ENCODE measurements at regions not wholly inside any gene's neighbourhood (a gene's known extent, or its start where the extent isn't known, plus 50 kb on each side); places are given as distances from the start of the nearest gene placed in this dataset.

DNA sequence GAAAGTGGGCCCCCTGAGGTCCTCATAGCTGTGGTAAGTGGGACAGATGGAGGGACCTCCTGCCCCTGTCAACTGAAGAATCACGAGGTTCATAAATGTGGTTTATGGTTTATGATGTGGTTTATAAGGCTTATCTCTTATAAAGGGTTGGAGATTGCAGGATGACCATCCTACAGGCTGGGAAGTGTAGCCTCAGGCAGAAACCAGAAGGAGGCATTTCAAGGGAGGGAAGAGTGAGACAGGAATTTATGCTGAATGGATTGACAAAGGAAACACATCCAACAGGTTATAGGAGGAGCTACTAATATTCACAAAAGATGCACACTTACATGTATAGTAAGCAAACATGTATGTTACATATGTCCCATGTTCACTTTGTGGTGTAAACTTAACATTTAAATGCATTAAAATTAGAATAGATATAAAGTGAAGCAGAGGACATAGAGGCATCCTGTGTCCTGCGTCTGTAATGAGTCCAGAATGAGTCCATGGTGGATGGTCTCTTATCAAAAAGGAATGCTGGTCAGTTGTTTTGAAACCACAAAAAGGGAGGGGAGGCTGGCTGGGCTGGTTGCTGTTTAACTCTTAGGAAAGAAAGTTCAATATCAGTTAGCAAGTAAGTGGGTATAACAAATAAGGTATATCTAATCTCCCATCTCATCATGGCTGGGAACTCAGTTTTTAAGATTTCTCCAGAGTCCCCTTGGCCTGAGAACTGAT is 149.0 kb upstream of the RMST start:
- WGBS (ENCODE audit: insufficient coverage) = no CpG with 5 or more reads among the region's 2 CpGs
- Histone ChIP-seq H3K27ac (ENCODE audit: low read depth in 1 of 2, low read length in 2 of 2) (no peak overlapping the region), H3K36me3 (replicated peaks in 1 of 2; ENCODE audit: control insufficient read depth in 1 of 2, insufficient read depth in 2 of 2, low read length in 2 of 2) (no peaks in the 10 kb centered on the region), H3K9me3 (replicated peaks in 1 of 2; ENCODE audit: control insufficient read depth in 1 of 2, insufficient read depth in 1 of 2, low read length in 2 of 2) (no peaks in the 10 kb centered on the region), H4K20me1 (ENCODE audit: insufficient read depth, low read length) (no peaks in the 10 kb centered on the region), H3K4me2 (replicated peaks; ENCODE audit: extremely low read depth, low read length, poor library complexity, severe bottlenecking) (no peak overlapping the region), H3K79me2 (ENCODE audit: insufficient read depth, low read length) (no peaks in the 10 kb centered on the region), H3K9ac (ENCODE audit: insufficient read depth, low read length, poor library complexity, severe bottlenecking) (no peak overlapping the region), H3K4me1 (ENCODE audit: control insufficient read depth in 1 of 2, insufficient read depth in 2 of 2, low read length in 2 of 2) (no peaks in the 10 kb centered on the region), H3K27me3 (ENCODE audit: control insufficient read depth in 2 of 2, insufficient read depth in 2 of 2, low read length in 2 of 2) (peaks cover 0 to 2% of the 10 kb centered on the region in 2 donors), H3K4me3 (replicated peaks in 1 of 3; ENCODE audit: low read depth in 2 of 3, low read length in 3 of 3) (no peak overlapping the region), H2AFZ (ENCODE audit: insufficient read depth, low read depth, low read length, poor library complexity, severe bottlenecking) (no peak overlapping the region)
- H3K4me3 Mint-ChIP-seq = no peak overlapping the region
- intact Hi-C loops (cut with micrococcal nuclease) = no loop called here
- no peak overlapping the region for H3K27ac Mint-ChIP-seq
- H3K9me3 Mint-ChIP-seq = no peaks in the 10 kb centered on the region
- no peaks in the 10 kb centered on the region for H3K36me3 Mint-ChIP-seq
- DNase-seq = no peak
- TF ChIP-seq CTCF (IDR thresholded peaks at IDR 0.05) = no peak
- H3K4me1 Mint-ChIP-seq = no peaks in the 10 kb centered on the region
- H3K27me3 Mint-ChIP-seq (ENCODE audit: low read depth in 3 of 3) = peaks cover 0 to 5% (median 2%) of the 10 kb centered on the region in 3 donors

- no peaks in the 10 kb centered on the region for H3K4me1 ChIP-seq (ENCODE audit: control insufficient read depth in 1 of 2, insufficient read depth in 2 of 2, low read length in 2 of 2)
- no peak overlapping the region for H3K4me3 Mint-ChIP-seq
- no peak overlapping the region for H3K4me2 ChIP-seq (replicated peaks; ENCODE audit: extremely low read depth, low read length, poor library complexity, severe bottlenecking)
- TF ChIP-seq CTCF (IDR thresholded peaks at IDR 0.05) = no peak
- no peak overlapping the region for H3K9ac ChIP-seq (ENCODE audit: insufficient read depth, low read length, poor library complexity, severe bottlenecking)
- H3K9me3 Mint-ChIP-seq = no peaks in the 10 kb centered on the region
- H3K9me3 ChIP-seq (replicated peaks in 1 of 2; ENCODE audit: control insufficient read depth in 1 of 2, insufficient read depth in 1 of 2, low read length in 2 of 2) = no peaks in the 10 kb centered on the region
- H3K27ac ChIP-seq (ENCODE audit: low read depth in 1 of 2, low read length in 2 of 2) = no peak overlapping the region
- H3K36me3 Mint-ChIP-seq = no peaks in the 10 kb centered on the region
- H3K27me3 Mint-ChIP-seq (ENCODE audit: low read depth in 3 of 3) = peaks cover 0 to 3% (median 2%) of the 10 kb centered on the region in 3 donors
- H3K27me3 ChIP-seq (ENCODE audit: control insufficient read depth in 2 of 2, insufficient read depth in 2 of 2, low read length in 2 of 2) = no peaks in the 10 kb centered on the region
- H3K36me3 ChIP-seq (replicated peaks in 1 of 2; ENCODE audit: control insufficient read depth in 1 of 2, insufficient read depth in 2 of 2, low read length in 2 of 2) = no peaks in the 10 kb centered on the region
- H2AFZ ChIP-seq (ENCODE audit: insufficient read depth, low read depth, low read length, poor library complexity, severe bottlenecking) = no peak overlapping the region
- H3K4me1 Mint-ChIP-seq = no peaks in the 10 kb centered on the region
- DNase-seq = no peak
- intact Hi-C loops (cut with micrococcal nuclease) = no loop called here
- H3K79me2 ChIP-seq (ENCODE audit: insufficient read depth, low read length) = no peaks in the 10 kb centered on the region
- WGBS (ENCODE audit: insufficient coverage) = no CpG with 5 or more reads among the region's 2 CpGs
- H3K4me3 ChIP-seq (replicated peaks in 1 of 3; ENCODE audit: low read depth in 2 of 3, low read length in 3 of 3) = no peak overlapping the region
- no peaks in the 10 kb centered on the region for H4K20me1 ChIP-seq (ENCODE audit: insufficient read depth, low read length)
- no peak overlapping the region for H3K27ac Mint-ChIP-seq
These were observed 146.3 kb upstream of the RMST start for GRCh38 chr12:97316321-97316720.
